Hematopoietic multipotent progenitor cell treated with erythropoietin and hydrocortisone succinate and interleukin-3 and kit ligand, for 8 days (in vitro differentiated cells): ENCODE measurements at regions not wholly inside any gene's neighbourhood (a gene's known extent, or its start where the extent isn't known, plus 50 kb on each side); places are given as distances from the start of the nearest gene placed in this dataset.
"Not testable (repeated sequence)": the region's sequence is repeated elsewhere in the genome, so short reads cannot be mapped to it uniquely, and the experiment has no call there.

Experiments used
- DNase-seq: peaks from one replicate; pipeline ENCODE4 v3.0.0-alpha.2; 2015

GRCh38 chr3:89533275-89533674 lies 425.9 kb downstream of the EPHA3 start:
- no peak for DNase-seq

- not testable (repeated sequence) for DNase-seq
Measured at GRCh38 chr3:89554587-89554986, 447.2 kb downstream of the EPHA3 start.

GRCh38 chr3:89558711-89559110 lies 451.3 kb downstream of the EPHA3 start:
- DNase-seq: no peak

GRCh38 chr3:89560568-89560967 lies 453.1 kb downstream of the EPHA3 start:
- no peak for DNase-seq

GRCh38 chr3:89562373-89562772 lies 455.0 kb downstream of the EPHA3 start:
- no peak for DNase-seq

GRCh38 chr3:89565098-89565497 lies 457.7 kb downstream of the EPHA3 start:
- DNase-seq: no peak

- no peak for DNase-seq
Measured at GRCh38 chr3:89570465-89570864, 463.0 kb downstream of the EPHA3 start.

GRCh38 chr3:89571298-89571697 lies 463.9 kb downstream of the EPHA3 start:
- no peak for DNase-seq

GRCh38 chr3:89571707-89572106 lies 464.3 kb downstream of the EPHA3 start:
- no peak for DNase-seq

GRCh38 chr3:89572261-89572660 lies 464.8 kb downstream of the EPHA3 start:
- DNase-seq: no peak

- no peak for DNase-seq
Measured at GRCh38 chr3:89576417-89576816, 469.0 kb downstream of the EPHA3 start.

GRCh38 chr3:89577637-89578530 lies 470.5 kb downstream of the EPHA3 start:
- DNase-seq: no peak

GRCh38 chr3:89580859-89581258 lies 473.4 kb downstream of the EPHA3 start:
- no peak for DNase-seq

- DNase-seq: no peak
Measured at GRCh38 chr3:89584398-89584797, 477.0 kb downstream of the EPHA3 start.

- no peak for DNase-seq
Measured at GRCh38 chr3:89586256-89586655, 478.8 kb downstream of the EPHA3 start.

GRCh38 chr3:89586676-89587075 lies 479.3 kb downstream of the EPHA3 start:
- DNase-seq: no peak

GRCh38 chr3:89606151-89606550 lies 498.7 kb downstream of the EPHA3 start:
- no peak for DNase-seq

- DNase-seq: no peak
Measured at GRCh38 chr3:89612027-89612426, 504.6 kb downstream of the EPHA3 start.

GRCh38 chr3:89613241-89613640 lies 505.8 kb downstream of the EPHA3 start:
- no peak for DNase-seq

- no peak for DNase-seq
Measured at GRCh38 chr3:89617706-89618105, 510.3 kb downstream of the EPHA3 start.

- DNase-seq: no peak
Measured at GRCh38 chr3:89619263-89619662, 511.8 kb downstream of the EPHA3 start.

- no peak for DNase-seq
Measured at GRCh38 chr3:89622063-89622700, 514.8 kb downstream of the EPHA3 start.

- no peak for DNase-seq
Measured at GRCh38 chr3:89624494-89624893, 517.1 kb downstream of the EPHA3 start.

GRCh38 chr3:89625945-89626344 lies 518.5 kb downstream of the EPHA3 start:
- no peak for DNase-seq
